H1 (cell line): ENCODE measurements at regions not wholly inside any gene's neighbourhood (a gene's known extent, or its start where the extent isn't known, plus 50 kb on each side); places are given as distances from the start of the nearest gene placed in this dataset.

Experiments
- CTCF ChIA-PET: fragments of 300-600 bp; sonication (Branson Sonifier 250); formaldehyde crosslinking; loops from one replicate; lab custom pipeline; 2021; ENCODE audit not compliant: partially characterized antibody; lab: Charles Lee
- POLR2A ChIA-PET: fragments of 300-600 bp; sonication (Branson Sonifier 250); formaldehyde crosslinking; loops from one replicate; lab custom pipeline; 2021; ENCODE audit warnings: inconsistent platforms; ENCODE audit not compliant: partially characterized antibody; lab: Charles Lee
- DNase-seq, 2 experiments: peaks; one replicate each; pipeline versions ENCODE4 v3.0.0 to v3.0.0-alpha.2; 2010 to 2022; ENCODE audit warnings: low spot score in 2 of 2, low read depth in 1 of 2, mixed read lengths in 1 of 2
- FAIRE-seq: peaks from 2 replicates; lab custom pipeline; 2011; peaks lifted over from hg19 to GRCh38; lab: Jason Lieb, UNC
- H2AFZ ChIP-seq: 2 replicates; pipeline ENCODE4 v1.8.1; 2012; ENCODE audit warnings: low read length, inconsistent platforms
- H2AK5ac ChIP-seq: 2 replicates; pipeline ENCODE4 v1.6.1; 2013; ENCODE audit warnings: low read depth, low read length
- H2BK120ac ChIP-seq: replicated peaks from 2 replicates; pipeline ENCODE3; 2013; ENCODE audit warnings: low read depth, low read length, inconsistent platforms
- H2BK12ac ChIP-seq: 2 replicates; pipeline ENCODE4 v1.6.1; 2013; ENCODE audit warnings: low read depth, low read length
- H2BK15ac ChIP-seq: 2 replicates; pipeline ENCODE4 v1.6.1; 2013; ENCODE audit warnings: low read length
- H2BK20ac ChIP-seq: 2 replicates; pipeline ENCODE4 v1.6.1; 2013; ENCODE audit warnings: low read length
- H2BK5ac ChIP-seq: 2 replicates; pipeline ENCODE4 v1.6.1; 2013; ENCODE audit warnings: low read depth, low read length
- H3K14ac ChIP-seq: 2 replicates; pipeline ENCODE4 v1.6.1; 2013; ENCODE audit warnings: inconsistent platforms; ENCODE audit not compliant: insufficient read length
- H3K18ac ChIP-seq: 2 replicates; pipeline ENCODE4 v1.6.1; 2013; ENCODE audit warnings: low read length; ENCODE audit errors: extremely low read depth
- H3K23ac ChIP-seq: 2 replicates; pipeline ENCODE4 v1.6.1; 2013; ENCODE audit warnings: inconsistent platforms; ENCODE audit not compliant: insufficient read length
- H3K23me2 ChIP-seq: 2 replicates; pipeline ENCODE4 v1.6.1; 2013; ENCODE audit warnings: low read depth, low read length
- H3K27ac ChIP-seq: 2 replicates; pipeline ENCODE4 v1.6.1; 2011; ENCODE audit warnings: low read depth, low read length, inconsistent platforms
- H3K27me3 ChIP-seq, 4 experiments: replicated peaks in 1 of 4; 1 replicate in 1 of 4; 2 replicates in 3 of 4; pipeline versions ENCODE4 v1.6.1 to v1.8.1; 2011 to 2013; ENCODE audit warnings: low read length in 3 of 4, mild to moderate bottlenecking in 3 of 4, inconsistent platforms in 2 of 4, mixed read lengths in 2 of 4, moderate library complexity in 1 of 4; ENCODE audit not compliant: control insufficient read depth in 3 of 4, insufficient read depth in 3 of 4; ENCODE audit errors: extremely low read depth in 1 of 4
- H3K36me3 ChIP-seq, 4 experiments: 2 replicates each; pipeline versions ENCODE4 v1.6.1 to v1.8.1; 2011 to 2013; ENCODE audit warnings: mild to moderate bottlenecking in 4 of 4, low read length in 3 of 4, moderate library complexity in 2 of 4, control low read depth in 1 of 4, inconsistent platforms in 1 of 4; ENCODE audit not compliant: insufficient read depth in 4 of 4, control insufficient read depth in 2 of 4
- H3K4ac ChIP-seq: replicated peaks from 2 replicates; pipeline ENCODE3; 2013; ENCODE audit warnings: low read length, low read depth, mixed read lengths, inconsistent platforms; ENCODE audit not compliant: insufficient read length
- H3K4me1 ChIP-seq, 4 experiments: replicated peaks in 1 of 4; 1 replicate in 1 of 4; 2 replicates in 3 of 4; pipeline versions ENCODE4 v1.6.1 to v1.8.1; 2011 to 2013; ENCODE audit warnings: low read length in 3 of 4, inconsistent platforms in 2 of 4, mixed read lengths in 1 of 4; ENCODE audit not compliant: insufficient read depth in 4 of 4, control insufficient read depth in 3 of 4
- H3K4me2 ChIP-seq, 2 experiments: 2 replicates each; pipeline versions ENCODE4 v1.6.1 to v1.8.1; 2011 to 2013; ENCODE audit warnings: low read depth in 2 of 2, low read length in 2 of 2, control low read depth in 1 of 2, inconsistent platforms in 1 of 2, mild to moderate bottlenecking in 1 of 2; ENCODE audit not compliant: insufficient read depth in 1 of 2
- H3K4me3 ChIP-seq, 4 experiments: fragments of 200-600, 300-600 bp in 1 of 4; sonication (generic), shearing (Covaris generic), sonication (Bioruptor Twin) in 1 of 4; 2 replicates each; pipeline versions ENCODE4 v1.5.1 to v1.8.1; 2011 to 2016; ENCODE audit warnings: low read length in 4 of 4, low read depth in 3 of 4, control low read depth in 2 of 4, inconsistent platforms in 2 of 4, mild to moderate bottlenecking in 2 of 4, mixed read lengths in 1 of 4, moderate library complexity in 1 of 4; ENCODE audit not compliant: insufficient read depth in 2 of 4; ENCODE audit errors: extremely low read depth in 1 of 4
- H3K56ac ChIP-seq: replicated peaks from 2 replicates; pipeline ENCODE3; 2013; ENCODE audit warnings: low read depth, mild to moderate bottlenecking, mixed read lengths, low read length, inconsistent platforms; ENCODE audit not compliant: insufficient read length
- H3K79me1 ChIP-seq: 2 replicates; pipeline ENCODE4 v1.6.1; 2013; ENCODE audit warnings: low read depth, low read length, control low read depth
- H3K79me2 ChIP-seq, 2 experiments: 2 replicates each; pipeline versions ENCODE4 v1.6.1 to v1.8.1; 2012 to 2013; ENCODE audit warnings: low read length in 2 of 2, mild to moderate bottlenecking in 2 of 2, inconsistent platforms in 1 of 2; ENCODE audit not compliant: insufficient read depth in 2 of 2, control insufficient read depth in 1 of 2
- H3K9ac ChIP-seq, 4 experiments: replicated peaks in 1 of 4; 1 replicate in 1 of 4; 2 replicates in 3 of 4; pipeline versions ENCODE4 v1.6.1 to v1.8.1; 2011 to 2013; ENCODE audit warnings: low read depth in 3 of 4, low read length in 3 of 4, control low read depth in 2 of 4, mild to moderate bottlenecking in 2 of 4, moderate library complexity in 2 of 4, inconsistent platforms in 1 of 4; ENCODE audit errors: extremely low read depth in 1 of 4
- H3K9me3 ChIP-seq, 2 experiments: 2 replicates each; pipeline versions ENCODE4 v1.6.1 to v1.8.1; 2012 to 2013; ENCODE audit warnings: mild to moderate bottlenecking in 2 of 2, moderate library complexity in 2 of 2, control low read depth in 1 of 2, inconsistent platforms in 1 of 2, low read depth in 1 of 2, low read length in 1 of 2, mixed read lengths in 1 of 2; ENCODE audit not compliant: insufficient read depth in 2 of 2
- H4K20me1 ChIP-seq, 2 experiments: replicated peaks in 1 of 2; 2 replicates each; pipeline versions ENCODE3 to v1.8.1; 2011 to 2013; ENCODE audit warnings: inconsistent platforms in 2 of 2, low read length in 2 of 2, mild to moderate bottlenecking in 1 of 2; ENCODE audit not compliant: insufficient read depth in 2 of 2, control insufficient read depth in 1 of 2
- H4K5ac ChIP-seq: 2 replicates; pipeline ENCODE4 v1.6.1; 2013; ENCODE audit warnings: low read length, low read depth, mixed read lengths, inconsistent platforms; ENCODE audit not compliant: insufficient read length
- H4K8ac ChIP-seq: 2 replicates; pipeline ENCODE4 v1.8.0; 2013; ENCODE audit warnings: mild to moderate bottlenecking, moderate library complexity, low read length, inconsistent platforms; ENCODE audit not compliant: insufficient read depth; ENCODE audit errors: extremely low read depth
- H4K91ac ChIP-seq: replicated peaks from 2 replicates; pipeline ENCODE3; 2013; ENCODE audit warnings: low read length, mixed read lengths, inconsistent platforms; ENCODE audit not compliant: insufficient read length
- BACH1 ChIP-seq: IDR thresholded peaks from 2 replicates; pipeline ENCODE4 v1.6.1; 2012; ENCODE audit warnings: low read length, improper control_type of control experiment
- CTBP2 ChIP-seq: IDR thresholded peaks from 2 replicates; pipeline ENCODE4 v1.7.0; 2011; ENCODE audit warnings: borderline replicate concordance, mild to moderate bottlenecking, moderate library complexity, mixed read lengths, low read length; ENCODE audit not compliant: insufficient read depth, insufficient read length
- EZH2 ChIP-seq: fragments of 200-600 bp; sonication (generic); IDR thresholded peaks from 2 replicates; pipeline ENCODE4 v1.7.1; 2012; ENCODE audit warnings: low read depth, mild to moderate bottlenecking, moderate library complexity, low read length, inconsistent platforms; ENCODE audit not compliant: severe bottlenecking
- FOSL1 ChIP-seq: IDR thresholded peaks from 2 replicates; pipeline ENCODE4 v1.6.1; 2011; ENCODE audit warnings: mild to moderate bottlenecking, low read depth, low read length, moderate library complexity; ENCODE audit not compliant: insufficient read depth
- GTF2F1 ChIP-seq: IDR thresholded peaks from 2 replicates; pipeline ENCODE4 v1.6.1; 2012; ENCODE audit warnings: low read depth, low read length, improper control_type of control experiment, borderline replicate concordance
- PHF8 ChIP-seq: fragments of 200-600 bp; sonication (generic); conservative IDR thresholded peaks from 2 replicates; pipeline ENCODE4 v1.7.1; 2012; ENCODE audit warnings: low read depth, mild to moderate bottlenecking, inconsistent platforms, low read length, moderate library complexity
- RFX5 ChIP-seq: IDR thresholded peaks from 2 replicates; pipeline ENCODE4 v1.6.1; 2011; ENCODE audit warnings: low read depth, low read length, improper control_type of control experiment, borderline replicate concordance
- SP4 ChIP-seq: IDR thresholded peaks from 2 replicates; pipeline ENCODE4 v1.6.1; 2012; ENCODE audit warnings: low read length, inconsistent platforms
- WGBS, 2 experiments: shearing (Covaris generic) in 1 of 2; methylation state at CpG; one replicate each; pipeline versions ENCODE4 v1.1.6 to v1.1.7; 2013 to 2015; ENCODE audit warnings: low lambda C conversion rate in 2 of 2, mixed read lengths in 2 of 2, inconsistent platforms in 1 of 2, low coverage in 1 of 2, missing lambda C conversion rate in 1 of 2; ENCODE audit not compliant: insufficient replicate concordance in 2 of 2, insufficient coverage in 1 of 2, insufficient read length in 1 of 2; ENCODE audit errors: extremely low coverage in 1 of 2, missing lambda C conversion rate in 1 of 2; 5-methylcytosine and 5-hydroxymethylcytosine counted together

GRCh38 chr10:130914367-130914766, 397.2 kb downstream of the TCERG1L start:
- Histone ChIP-seq H2BK5ac (no peak overlapping the region), H3K27me3 (no peaks in the 10 kb centered on the region), H3K23ac (no peak overlapping the region), H4K91ac (no peak overlapping the region), H3K14ac (no peak overlapping the region), H2AK5ac (no peak overlapping the region), H2BK20ac (no peak overlapping the region), H3K4me3 (no peak overlapping the region), H2AFZ (no peak overlapping the region), H2BK120ac (no peak overlapping the region), H3K36me3 (no peaks in the 10 kb centered on the region), H2BK12ac (no peak overlapping the region), H3K23me2 (no peaks in the 10 kb centered on the region), H3K4ac (no peak overlapping the region), H4K20me1 (no peaks in the 10 kb centered on the region), H3K9ac (no peak overlapping the region), H4K8ac (no peak overlapping the region), H3K4me2 (no peak overlapping the region), H3K9me3 (no peaks in the 10 kb centered on the region), H3K18ac (no peak overlapping the region), H4K5ac (no peak overlapping the region)
- CTCF ChIA-PET = interaction anchor here (1.3 kb wide), 2 partner anchors 8 to 13 kb away, joined by 3 to 4 read pairs; no protein-coding TSS in a partner anchor
- POLR2A ChIA-PET = no interaction called here
- DNase-seq = no peak
- TF ChIP-seq EZH2 (no peak), FOSL1 (no peak), PHF8 (no peak), SP4 (no peak), BACH1 (no peak), CTBP2 (no peak), RFX5 (no peak), GTF2F1 (no peak)
- TF ChIP-seq, all 59 proteins: peak for 0
- H3K4me1 ChIP-seq = no peaks in the 10 kb centered on the region
- H3K56ac ChIP-seq = no peak overlapping the region
- FAIRE-seq = no peak
- no peaks in the 10 kb centered on the region for H3K79me2 ChIP-seq
- H3K27ac ChIP-seq = no peak overlapping the region
- 92% methylated on average over 4 of the region's 4 CpGs; no CpG with 5 or more reads in 1 of the 2 experiments for WGBS, 2 experiments
- H2BK15ac ChIP-seq = no peak overlapping the region
- H3K79me1 ChIP-seq = no peaks in the 10 kb centered on the region
